Prostate gland (tissue), 2 donors: ENCODE measurements at regions not wholly inside any gene's neighbourhood (a gene's known extent, or its start where the extent isn't known, plus 50 kb on each side); places are given as distances from the start of the nearest gene placed in this dataset.

Source experiments
- POLR2A ChIP-seq: fragments of 450-650 bp; IDR thresholded peaks from one replicate; pipeline ENCODE4 v1.6.1; 2016; ENCODE audit warnings: antibody characterized with exemption, mild to moderate bottlenecking
- TF ChIP-seq, protein P1 (sequence below), 4 experiments: fragments of 200-600 bp in 2 of 4; fragments of 450-650 bp in 2 of 4; sonication (generic) in 2 of 4; IDR thresholded peaks; 1 replicate in 3 of 4; 2 replicates in 1 of 4; pipeline ENCODE4 v1.5.1; 2016 to 2019; ENCODE audit warnings: antibody characterized with exemption in 4 of 4, mild to moderate bottlenecking in 2 of 4, moderate library complexity in 2 of 4

GRCh38 chr4:27117453-27117852, 256.8 kb downstream of the STIM2 start:
- TF ChIP-seq, protein P1, sequence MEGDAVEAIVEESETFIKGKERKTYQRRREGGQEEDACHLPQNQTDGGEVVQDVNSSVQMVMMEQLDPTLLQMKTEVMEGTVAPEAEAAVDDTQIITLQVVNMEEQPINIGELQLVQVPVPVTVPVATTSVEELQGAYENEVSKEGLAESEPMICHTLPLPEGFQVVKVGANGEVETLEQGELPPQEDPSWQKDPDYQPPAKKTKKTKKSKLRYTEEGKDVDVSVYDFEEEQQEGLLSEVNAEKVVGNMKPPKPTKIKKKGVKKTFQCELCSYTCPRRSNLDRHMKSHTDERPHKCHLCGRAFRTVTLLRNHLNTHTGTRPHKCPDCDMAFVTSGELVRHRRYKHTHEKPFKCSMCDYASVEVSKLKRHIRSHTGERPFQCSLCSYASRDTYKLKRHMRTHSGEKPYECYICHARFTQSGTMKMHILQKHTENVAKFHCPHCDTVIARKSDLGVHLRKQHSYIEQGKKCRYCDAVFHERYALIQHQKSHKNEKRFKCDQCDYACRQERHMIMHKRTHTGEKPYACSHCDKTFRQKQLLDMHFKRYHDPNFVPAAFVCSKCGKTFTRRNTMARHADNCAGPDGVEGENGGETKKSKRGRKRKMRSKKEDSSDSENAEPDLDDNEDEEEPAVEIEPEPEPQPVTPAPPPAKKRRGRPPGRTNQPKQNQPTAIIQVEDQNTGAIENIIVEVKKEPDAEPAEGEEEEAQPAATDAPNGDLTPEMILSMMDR (IDR thresholded peaks at IDR 0.05), result no peak
- TF ChIP-seq POLR2A, result no peak
